Fibroblast of skin of back (primary cell): ENCODE measurements at regions not wholly inside any gene's neighbourhood (a gene's known extent, or its start where the extent isn't known, plus 50 kb on each side); places are given as distances from the start of the nearest gene placed in this dataset.
"Not testable (repeated sequence)": the region's sequence is repeated elsewhere in the genome, so short reads cannot be mapped to it uniquely, and the experiment has no call there.

Experiments used
- DNase-seq: peaks from one replicate; pipeline ENCODE4 v3.0.0-alpha.2; 2013

DNA sequence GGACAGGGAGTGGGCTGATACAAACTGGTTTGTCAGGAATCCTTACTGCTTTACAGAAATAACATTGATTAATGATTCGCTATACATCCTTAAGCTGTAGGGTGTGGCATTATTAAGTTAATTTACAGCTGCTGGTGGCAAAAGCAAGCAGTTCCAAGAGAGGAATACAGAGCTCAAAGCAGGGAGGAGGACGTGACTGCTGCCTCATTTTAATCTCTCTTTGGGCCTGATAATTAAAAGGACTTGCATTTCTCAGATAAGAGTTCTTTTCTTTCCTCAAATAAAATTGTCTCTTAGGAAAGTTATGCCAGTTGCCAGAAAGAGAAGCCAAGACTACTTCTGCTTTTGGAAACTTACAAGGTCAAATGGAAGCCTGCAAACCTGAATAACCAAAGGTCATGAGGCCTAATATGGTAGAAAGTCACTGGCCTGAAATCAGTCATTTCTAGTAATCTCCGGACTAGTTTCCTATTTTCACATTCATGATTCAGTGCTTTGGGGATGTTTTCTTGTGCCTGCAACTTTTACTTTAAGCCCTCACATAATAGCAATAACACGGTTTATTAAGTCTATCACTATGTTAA is 426.2 kb upstream of the SPATA31A3 start:
- not testable (repeated sequence) for DNase-seq

GRCh38 chr9:67417341-67417983 is 425.1 kb upstream of the SPATA31A3 start:
- DNase-seq: not testable (repeated sequence)

DNA sequence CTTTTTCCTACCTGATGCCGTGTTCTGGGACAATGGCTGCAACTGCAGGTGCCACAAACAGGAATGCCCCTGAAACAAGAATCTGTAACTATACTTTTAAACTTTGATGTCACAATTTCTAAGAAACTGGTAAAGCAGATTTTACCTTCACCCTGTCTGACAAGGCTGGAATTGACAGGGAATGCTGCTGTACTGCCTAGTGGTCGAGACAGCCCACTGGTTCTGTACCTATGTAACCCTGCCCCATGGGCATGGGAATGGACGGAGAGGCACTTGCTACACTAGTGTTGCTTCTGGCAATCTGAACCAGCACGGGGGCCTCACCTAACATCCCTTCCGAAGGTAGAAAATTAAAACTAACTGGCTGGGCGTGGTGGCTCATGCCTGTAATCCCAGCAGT is 424.3 kb upstream of the SPATA31A3 start:
- not testable (repeated sequence) for DNase-seq

DNA sequence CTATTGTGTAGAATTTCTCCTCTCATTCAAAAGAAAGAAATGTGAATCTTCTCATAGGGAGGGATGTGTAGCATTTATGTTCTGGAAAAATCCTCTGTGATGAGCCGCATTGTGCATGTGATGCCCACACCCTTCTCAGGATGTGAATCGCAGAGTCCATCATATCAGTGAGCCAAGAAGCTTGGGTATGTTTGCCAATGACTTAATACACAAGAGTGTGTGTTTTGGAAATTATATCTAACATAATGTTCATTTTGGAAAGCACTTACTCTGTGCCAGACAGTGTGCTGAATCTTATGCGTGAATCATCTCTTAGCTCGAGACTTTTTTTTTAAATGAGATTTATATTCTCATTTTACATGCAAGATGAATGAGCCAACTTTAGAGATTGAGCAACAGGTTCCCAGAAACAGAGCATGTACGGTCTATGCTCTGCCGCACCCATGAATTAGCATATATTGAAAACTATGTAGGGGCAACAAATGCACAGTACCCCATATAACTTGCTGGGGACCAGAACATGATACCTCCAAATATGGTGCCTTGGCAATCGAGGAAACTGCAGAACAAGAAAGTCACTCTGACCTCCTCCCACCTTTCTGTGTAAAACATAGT is 418.4 kb upstream of the SPATA31A3 start:
- DNase-seq: not testable (repeated sequence)

- DNase-seq: not testable (repeated sequence)
Measured at GRCh38 chr9:67403739-67404138, 411.4 kb upstream of the SPATA31A3 start.

DNA sequence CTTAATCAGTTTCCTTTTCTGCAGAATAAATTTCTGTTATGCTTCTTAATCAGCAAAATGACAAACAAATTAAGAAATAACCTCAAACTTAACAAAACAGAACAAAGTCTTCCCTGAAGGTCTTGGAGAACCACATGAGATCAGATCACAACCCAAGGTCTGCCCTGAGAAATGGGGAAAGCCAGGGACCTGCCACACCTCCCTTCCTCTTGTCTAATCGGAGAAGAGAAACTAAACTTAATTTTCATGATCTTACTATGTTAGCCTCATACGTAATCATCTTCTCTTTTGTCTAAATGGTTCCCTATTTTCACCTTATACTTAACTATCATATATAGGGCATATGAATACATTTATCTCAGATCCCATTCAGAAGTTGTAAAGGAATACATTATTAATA is 405.4 kb upstream of the SPATA31A3 start:
- DNase-seq: not testable (repeated sequence)

DNA sequence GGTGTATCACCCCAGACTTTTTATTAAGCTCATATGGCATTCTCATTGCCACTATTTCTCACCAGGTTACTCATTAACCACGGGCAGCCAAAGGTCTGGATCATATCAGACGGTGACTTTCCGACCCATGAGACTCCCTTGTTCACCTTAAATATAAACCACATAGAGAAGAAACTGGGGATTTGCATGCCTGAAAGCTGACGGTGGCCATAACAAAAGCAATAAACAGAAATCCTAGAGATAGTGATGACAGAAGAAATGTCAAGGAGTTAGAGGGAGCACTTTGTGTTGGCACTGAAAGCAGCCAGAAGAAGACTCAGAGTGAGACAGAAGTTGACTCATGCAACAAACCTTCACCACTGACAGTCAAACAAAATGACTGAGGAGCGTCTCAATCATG is 402.4 kb upstream of the SPATA31A3 start:
- DNase-seq: not testable (repeated sequence)

GRCh38 chr9:67394038-67394437 is 401.7 kb upstream of the SPATA31A3 start:
- DNase-seq: not testable (repeated sequence)

DNA sequence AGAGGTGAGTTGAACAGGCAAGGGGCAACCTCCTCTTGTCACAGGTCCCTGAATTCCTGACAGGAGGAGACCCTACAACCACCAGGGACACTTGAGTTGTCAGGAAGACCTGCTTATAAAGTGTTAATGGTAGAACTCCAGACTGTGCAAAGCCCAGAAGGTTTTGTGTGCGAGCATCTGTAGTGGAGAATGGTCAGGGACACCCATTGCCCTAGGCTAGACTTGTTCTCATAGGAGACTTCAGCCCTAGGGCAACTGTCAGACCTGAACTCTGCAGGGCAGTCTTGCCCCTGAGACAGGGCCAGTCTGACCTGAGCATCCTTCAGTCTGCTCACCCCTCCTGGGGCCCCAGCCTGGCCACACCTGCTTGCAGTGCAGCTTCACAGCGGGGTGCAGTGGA is 377.3 kb upstream of the SPATA31A3 start:
- not testable (repeated sequence) for DNase-seq

- not testable (repeated sequence) for DNase-seq
Measured at GRCh38 chr9:67362325-67362724, 370.0 kb upstream of the SPATA31A3 start.

DNA sequence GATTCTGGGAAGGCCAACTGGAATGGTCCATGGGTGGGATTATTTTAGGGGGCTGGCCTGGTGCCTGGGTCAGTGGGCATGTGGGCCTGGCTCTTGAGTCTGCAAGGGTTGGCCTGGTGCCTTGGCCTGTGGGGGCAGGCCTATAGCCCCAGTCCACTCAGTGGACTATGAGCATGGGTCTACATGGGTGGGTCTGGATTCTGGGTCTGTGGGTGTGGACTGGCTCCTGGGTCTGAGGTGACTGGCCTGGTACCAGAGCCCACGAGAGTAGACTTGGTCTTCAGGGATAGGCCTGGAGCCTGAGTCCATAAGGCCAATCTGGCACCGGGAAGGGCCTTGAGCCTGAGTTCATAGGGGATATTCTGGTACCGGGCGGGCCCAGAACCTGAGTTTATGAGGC is 361.6 kb upstream of the SPATA31A3 start:
- not testable (repeated sequence) for DNase-seq

- not testable (repeated sequence) for DNase-seq
Measured at GRCh38 chr9:67349424-67349759, 357.0 kb upstream of the SPATA31A3 start.

DNA sequence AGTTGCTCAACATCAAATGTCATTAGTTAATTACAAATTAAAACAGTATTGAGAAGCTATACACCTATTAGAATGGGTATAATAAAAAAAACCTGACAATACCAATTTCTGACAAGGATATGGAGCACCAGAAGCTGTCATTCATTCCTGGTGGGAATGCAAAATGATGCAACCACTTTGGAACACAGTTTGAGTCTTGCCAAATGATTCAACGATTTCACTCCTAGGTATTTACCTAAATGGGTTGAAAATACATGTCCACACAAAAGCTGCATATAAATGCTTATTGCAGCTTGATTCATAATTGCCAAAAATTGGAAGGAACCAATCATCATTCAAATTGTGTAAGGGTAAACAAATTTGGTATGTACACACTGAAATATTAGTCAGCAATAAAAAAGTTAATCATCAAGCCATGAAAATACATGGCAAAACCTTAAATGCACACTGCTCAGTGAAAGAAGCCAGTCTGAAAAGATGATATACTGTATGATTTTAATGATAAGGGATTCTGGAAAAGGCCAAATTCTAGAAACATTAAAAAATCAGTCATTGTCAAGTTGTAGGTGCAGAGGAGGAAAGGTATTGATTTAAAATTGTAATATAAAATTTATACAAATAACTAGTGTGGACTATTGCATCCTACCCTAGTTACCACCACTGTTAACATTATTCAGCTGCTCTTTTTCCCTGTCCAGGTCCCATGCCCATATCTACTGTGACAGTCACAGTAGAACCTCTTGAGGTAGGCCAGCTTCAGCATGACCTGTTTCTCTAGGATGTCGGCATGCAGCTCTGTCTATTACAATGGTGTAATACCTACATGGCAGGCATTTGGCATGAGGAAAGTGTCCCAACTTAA is 356.4 kb upstream of the SPATA31A3 start:
- DNase-seq: not testable (repeated sequence)

DNA sequence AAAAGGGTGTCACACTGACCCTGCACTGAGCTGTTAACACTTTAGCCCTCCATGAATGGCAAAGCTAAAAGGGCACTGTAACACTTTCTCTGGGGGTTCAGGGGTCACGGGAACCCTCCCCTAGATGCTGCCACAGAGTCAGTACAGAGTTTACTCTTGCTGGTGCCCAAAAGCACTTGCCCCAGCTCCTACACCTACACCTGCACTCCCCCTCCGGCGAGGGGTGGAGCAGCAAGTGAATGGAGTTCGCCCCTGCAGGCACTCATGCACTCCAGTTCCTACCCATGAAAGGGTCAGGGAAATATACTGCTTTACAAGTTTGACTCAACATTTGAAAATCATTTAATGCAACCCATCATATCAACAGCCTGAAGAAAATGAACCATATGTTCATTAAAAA is 355.7 kb upstream of the SPATA31A3 start:
- DNase-seq: not testable (repeated sequence)

- DNase-seq: not testable (repeated sequence)
Measured at GRCh38 chr9:67339216-67339615, 346.9 kb upstream of the SPATA31A3 start.

DNA sequence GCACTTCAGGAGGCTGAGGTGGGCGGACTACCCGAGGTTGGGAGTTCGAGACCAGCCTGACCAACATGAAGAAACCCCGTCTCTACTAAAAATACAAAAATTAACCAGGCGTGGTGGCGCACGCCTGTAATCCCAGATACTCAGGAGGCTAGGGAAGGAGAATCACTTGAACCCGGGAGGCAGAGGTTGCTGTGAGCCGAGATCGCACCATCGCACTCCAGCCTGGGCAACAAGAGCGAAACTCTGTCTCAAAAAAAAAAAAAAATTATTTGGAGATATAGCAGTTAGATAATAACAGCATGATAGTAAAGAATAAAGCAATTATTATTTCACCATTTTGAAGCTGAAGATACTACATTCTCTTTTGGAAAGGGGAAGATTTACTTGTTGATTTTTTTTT is 345.9 kb upstream of the SPATA31A3 start:
- not testable (repeated sequence) for DNase-seq

DNA sequence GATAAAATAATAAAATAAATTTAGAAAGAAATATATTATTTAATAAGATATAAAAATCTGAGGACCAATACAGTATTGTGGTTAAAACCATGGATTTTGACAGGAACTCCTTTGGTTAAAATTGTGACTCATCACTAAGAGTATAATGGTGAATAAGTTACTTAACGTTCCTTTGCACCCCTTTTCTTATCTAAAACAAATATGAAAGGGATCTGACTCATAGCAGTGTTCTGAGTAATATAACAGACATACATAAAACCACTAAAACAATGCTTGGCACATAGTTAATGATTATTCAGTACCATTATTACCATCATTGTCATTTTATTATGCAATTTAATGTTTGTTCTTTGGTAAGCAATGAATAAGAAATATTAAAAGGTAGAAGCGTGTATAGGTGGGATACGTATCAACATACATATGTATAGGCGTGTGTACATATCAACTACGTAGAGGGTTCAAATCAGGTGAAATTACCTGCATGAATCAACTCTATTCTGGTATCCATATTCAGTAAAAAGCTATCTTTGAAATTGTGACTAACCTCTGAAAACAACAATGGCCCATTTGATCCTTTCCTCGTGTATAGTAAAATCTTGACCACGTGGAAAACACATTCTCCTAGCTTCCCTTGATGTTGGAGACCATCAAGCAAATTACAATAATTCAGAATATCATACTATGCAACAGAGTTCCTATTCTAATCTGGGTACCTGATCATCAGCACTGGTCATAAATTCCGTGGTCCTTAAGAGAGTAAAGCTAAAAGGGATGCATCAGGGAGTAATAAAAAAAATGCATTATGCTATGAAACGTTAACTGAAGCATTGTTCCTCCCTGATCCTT is 342.6 kb upstream of the SPATA31A3 start:
- not testable (repeated sequence) for DNase-seq

DNA sequence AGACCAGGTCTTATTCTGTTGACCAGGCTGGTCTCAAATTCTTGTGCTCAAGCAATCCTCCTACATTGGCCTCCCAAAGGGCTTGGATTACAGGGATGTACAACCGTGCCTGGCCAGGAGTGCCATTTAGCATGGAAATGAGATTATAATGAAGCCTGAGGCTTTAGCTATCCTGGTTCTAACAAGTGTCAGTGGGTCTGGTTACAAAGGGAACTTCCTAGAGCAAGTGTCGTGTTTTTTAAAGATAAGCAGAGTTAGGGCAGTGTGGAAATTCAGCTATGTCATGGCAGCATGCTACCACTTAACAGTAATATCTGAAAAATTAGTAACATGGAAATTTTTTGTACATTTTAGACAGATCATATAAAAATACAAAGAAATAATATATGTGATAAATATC is 339.3 kb upstream of the SPATA31A3 start:
- DNase-seq: not testable (repeated sequence)

DNA sequence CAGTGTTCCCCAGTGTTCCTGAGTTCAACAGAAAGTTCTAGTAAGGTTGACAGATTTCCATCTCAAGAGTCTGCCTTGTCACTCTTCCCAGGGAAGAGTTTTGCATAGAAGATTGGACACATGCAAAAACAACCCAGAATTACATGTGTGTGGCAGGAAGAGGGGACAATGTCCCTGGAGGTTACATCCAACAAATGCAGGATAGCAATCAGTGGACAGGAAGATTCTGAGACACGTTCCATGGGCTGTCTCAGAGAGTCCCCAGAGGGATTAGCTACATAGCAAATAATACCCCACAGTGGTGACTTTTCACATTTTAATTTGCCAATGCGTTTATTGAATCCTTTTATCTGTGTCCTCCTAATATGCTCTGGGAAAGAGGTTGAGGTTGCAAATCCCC is 321.1 kb upstream of the SPATA31A3 start:
- not testable (repeated sequence) for DNase-seq

- not testable (repeated sequence) for DNase-seq
Measured at GRCh38 chr9:67312504-67312903, 320.2 kb upstream of the SPATA31A3 start.

- DNase-seq: not testable (repeated sequence)
Measured at GRCh38 chr9:67307109-67307508, 314.8 kb upstream of the SPATA31A3 start.

GRCh38 chr9:67288797-67289196 is 296.4 kb upstream of the SPATA31A3 start:
- not testable (repeated sequence) for DNase-seq
